K562 (cell line): ENCODE measurements at regions not wholly inside any gene's neighbourhood (a gene's known extent, or its start where the extent isn't known, plus 50 kb on each side); places are given as distances from the start of the nearest gene placed in this dataset.
A peak's percentile ranks its signal among the peaks of the same experiment; 100 is the strongest.
"Not testable (repeated sequence)": the region's sequence is repeated elsewhere in the genome, so short reads cannot be mapped to it uniquely, and the experiment has no call there.

ENCODE experiments used
- ATAC-seq: fragments of 200-7000 bp; cut with Tn5 transposase; 3 replicates; pipeline ENCODE4 v1.9.1; 2020; ENCODE audit warnings: moderate library complexity
- BruUV-seq: library from RNA; stranded (reverse); fragments of 400-500 nt; replicated peaks from 2 replicates; lab custom pipeline; 2021; lab: Mats Ljungman, UMichigan
- CTCF ChIA-PET: fragments of 300-600 bp; formaldehyde crosslinking; extraction: SDS; loops from one replicate; lab custom pipeline; 2021; ENCODE audit warnings: low intra/inter-chr PET ratio; lab: Yijun Ruan, JAX
- POLR2A ChIA-PET: fragments of 300-600, 350-650 bp; sonication (Branson Sonifier 250); formaldehyde crosslinking; extraction: SDS; loops from one replicate; lab custom pipeline; 2021; ENCODE audit warnings: antibody characterized with exemption, inconsistent platforms; lab: Yijun Ruan, JAX
- DNase-seq, 4 experiments: peaks; one replicate each; pipeline versions ENCODE4 v3.0.0 to v3.0.0-alpha.2; 2011 to 2018; ENCODE audit warnings: low spot score in 3 of 4, mixed read lengths in 3 of 4; ENCODE audit errors: extremely low read depth in 1 of 4
- FAIRE-seq: peaks from 2 replicates; lab custom pipeline; 2011; peaks lifted over from hg19 to GRCh38; lab: Jason Lieb, UNC
- H2AFZ ChIP-seq: 2 replicates; pipeline ENCODE4 v1.6.0; 2011; ENCODE audit warnings: low read depth, low read length, control low read depth, inconsistent platforms
- H3K27ac ChIP-seq: fragments of 200-600 bp; 3 replicates; pipeline ENCODE4 v1.8.0; 2011; ENCODE audit warnings: low read depth, mild to moderate bottlenecking, control low read depth, inconsistent platforms, low read length, moderate library complexity, mixed read lengths; ENCODE audit errors: extremely low read depth
- H3K27me3 ChIP-seq, 2 experiments: fragments of 300-600 bp in 1 of 2; 2 replicates in 1 of 2; 3 replicates in 1 of 2; pipeline versions ENCODE4 v1.6.0 to v1.8.0; 2011; ENCODE audit warnings: inconsistent platforms in 2 of 2, low read length in 2 of 2, mild to moderate bottlenecking in 1 of 2, mixed read lengths in 1 of 2, moderate library complexity in 1 of 2; ENCODE audit not compliant: control insufficient read depth in 2 of 2, insufficient read depth in 2 of 2
- H3K36me3 ChIP-seq: fragments of 300-600 bp; 3 replicates; pipeline ENCODE4 v1.8.0; 2011; ENCODE audit warnings: mild to moderate bottlenecking, low read length, inconsistent platforms; ENCODE audit not compliant: control insufficient read depth, insufficient read depth
- H3K4me1 ChIP-seq, 2 experiments: fragments of 200-600 bp in 1 of 2; replicated peaks in 1 of 2; 2 replicates in 1 of 2; 3 replicates in 1 of 2; pipeline versions ENCODE4 v1.5.1 to v1.8.0; 2011; ENCODE audit warnings: inconsistent platforms in 2 of 2, low read length in 2 of 2, mild to moderate bottlenecking in 1 of 2, mixed read lengths in 1 of 2, moderate library complexity in 1 of 2; ENCODE audit not compliant: control insufficient read depth in 2 of 2, insufficient read depth in 2 of 2
- H3K4me2 ChIP-seq: 2 replicates; pipeline ENCODE4 v1.6.1; 2011; ENCODE audit warnings: low read length, control low read depth, inconsistent platforms, mixed read lengths; ENCODE audit not compliant: insufficient read depth
- H3K4me3 ChIP-seq: fragments of 200-600 bp; sonication (generic), shearing (Covaris generic); 2 replicates; pipeline ENCODE4 v1.5.1; 2016; ENCODE audit warnings: control low read depth, inconsistent platforms
- H3K79me2 ChIP-seq: fragments of 200-600 bp; 3 replicates; pipeline ENCODE4 v1.8.0; 2011; ENCODE audit warnings: low read length, inconsistent platforms; ENCODE audit not compliant: control insufficient read depth, insufficient read depth
- H3K9ac ChIP-seq, 2 experiments: 2 replicates each; pipeline versions ENCODE4 v1.6.0 to v1.6.1; 2011; ENCODE audit warnings: low read depth in 2 of 2, low read length in 2 of 2, control low read depth in 1 of 2, inconsistent platforms in 1 of 2, mild to moderate bottlenecking in 1 of 2, mixed read lengths in 1 of 2; ENCODE audit not compliant: insufficient read depth in 1 of 2
- H3K9me1 ChIP-seq: one replicate; pipeline ENCODE4 v1.6.0; 2011; ENCODE audit warnings: inconsistent platforms, mild to moderate bottlenecking, low read length, moderate library complexity; ENCODE audit not compliant: control insufficient read depth, insufficient read depth
- H3K9me3 ChIP-seq: replicated peaks from 2 replicates; pipeline ENCODE4 v1.5.1; 2011; ENCODE audit warnings: low read depth, low read length, inconsistent platforms; ENCODE audit not compliant: control insufficient read depth, insufficient read depth
- H4K20me1 ChIP-seq: replicated peaks from 2 replicates; pipeline ENCODE4 v1.6.1; 2011; ENCODE audit warnings: low read length, inconsistent platforms, mixed read lengths; ENCODE audit not compliant: control insufficient read depth, insufficient read depth
- WGBS: fragments of 100-300 bp; shearing (Covaris generic); methylation state at CpG from one replicate; pipeline ENCODE4 v1.1.6; 2016; ENCODE audit warnings: low coverage, mixed read lengths; ENCODE audit not compliant: insufficient coverage; ENCODE audit errors: missing lambda C conversion rate; 5-methylcytosine and 5-hydroxymethylcytosine counted together
- in situ Hi-C: fragments of 300-500 bp; cut with MboI; formaldehyde crosslinking; loops from 4 replicates; pipeline ENCODE4 v1.15.0; 2018; ENCODE audit warnings: inconsistent platforms, mixed read lengths
- intact Hi-C: fragments of 100-400 bp; cut with micrococcal nuclease; formaldehyde crosslinking; loops from 2 replicates; pipeline ENCODE4 v1.14.2; 2022
- TF ChIP-seq, protein P1 (sequence below): fragments of 200-800 bp; sonication (Bioruptor generic); IDR thresholded peaks from 2 replicates; pipeline ENCODE4 v1.6.1; 2017; ENCODE audit warnings: missing genetic modification characterization, missing compliant biosample characterization

DNA sequence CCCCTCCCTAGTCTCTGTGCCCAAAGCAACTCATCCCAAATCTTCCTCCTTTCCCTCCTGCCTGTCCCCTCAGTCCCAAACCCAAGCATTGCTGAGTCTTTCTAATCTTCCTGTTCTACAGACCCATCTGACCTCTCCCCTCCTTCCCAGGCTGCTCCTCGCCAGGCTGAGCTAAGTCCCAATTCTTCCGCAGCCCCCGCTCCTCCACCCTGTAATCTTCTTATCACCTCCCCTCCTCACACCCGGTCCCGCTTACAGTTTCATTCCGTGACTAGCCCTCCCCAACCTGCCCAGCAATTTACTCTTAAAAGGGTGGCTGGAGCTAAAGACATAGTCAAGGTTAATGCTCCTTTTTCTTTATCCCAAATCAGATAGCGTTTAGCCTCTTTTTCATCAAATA, 86.8 kb upstream of the ALDH3B2 start:
- not testable (repeated sequence) for H3K79me2 ChIP-seq, ATAC-seq, H3K9ac ChIP-seq, H2AFZ ChIP-seq
- peaks cover 2 to 12% of the 10 kb centered on the region in 2 experiments; a peak in 3 of 5 replicates for H3K27me3 ChIP-seq
- DNase-seq, result peak in 1 of 4 experiments; percentile 27
- TF ChIP-seq, protein P1, sequence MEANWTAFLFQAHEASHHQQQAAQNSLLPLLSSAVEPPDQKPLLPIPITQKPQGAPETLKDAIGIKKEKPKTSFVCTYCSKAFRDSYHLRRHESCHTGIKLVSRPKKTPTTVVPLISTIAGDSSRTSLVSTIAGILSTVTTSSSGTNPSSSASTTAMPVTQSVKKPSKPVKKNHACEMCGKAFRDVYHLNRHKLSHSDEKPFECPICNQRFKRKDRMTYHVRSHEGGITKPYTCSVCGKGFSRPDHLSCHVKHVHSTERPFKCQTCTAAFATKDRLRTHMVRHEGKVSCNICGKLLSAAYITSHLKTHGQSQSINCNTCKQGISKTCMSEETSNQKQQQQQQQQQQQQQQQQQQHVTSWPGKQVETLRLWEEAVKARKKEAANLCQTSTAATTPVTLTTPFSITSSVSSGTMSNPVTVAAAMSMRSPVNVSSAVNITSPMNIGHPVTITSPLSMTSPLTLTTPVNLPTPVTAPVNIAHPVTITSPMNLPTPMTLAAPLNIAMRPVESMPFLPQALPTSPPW (CRISPR knock-in tag), result peak; percentile 46; the same call in 1 of the 2 replicates
- TF ChIP-seq, all 486 proteins: peak for 1; not testable (repeated sequence) for 485
- H3K4me2 ChIP-seq, CTCF ChIA-PET, H3K36me3 ChIP-seq, BruUV-seq, H3K4me3 ChIP-seq, H3K9me3 ChIP-seq, H3K4me1 ChIP-seq, H3K9me1 ChIP-seq, POLR2A ChIA-PET, intact Hi-C loops, in situ Hi-C loops, H4K20me1 ChIP-seq, FAIRE-seq, H3K27ac ChIP-seq: not testable (repeated sequence)
- WGBS, result 2% methylated on average over 7 of the region's 7 CpGs

DNA sequence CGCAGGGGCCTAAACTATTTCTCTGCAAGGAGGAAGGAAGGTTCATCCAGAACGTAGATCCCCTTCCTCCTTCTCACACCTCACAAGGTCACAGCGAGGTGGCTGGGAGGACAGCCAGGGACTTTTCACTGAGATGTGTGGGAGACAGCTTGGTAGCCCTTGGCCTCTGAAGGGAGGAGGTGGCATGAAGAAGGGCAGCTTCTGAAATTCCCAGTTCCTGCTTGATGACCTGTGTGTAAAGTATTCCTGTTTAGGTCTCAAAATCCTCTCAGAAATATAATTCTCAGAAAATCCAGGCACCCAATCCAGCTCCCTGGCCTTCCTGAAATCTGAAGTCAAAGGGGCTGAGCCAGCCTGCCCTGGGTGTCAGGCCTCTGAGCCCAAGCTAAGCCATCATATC, 84.9 kb upstream of the ALDH3B2 start:
- BruUV-seq, H3K4me2 ChIP-seq, H4K20me1 ChIP-seq, H3K27ac ChIP-seq, in situ Hi-C loops, H3K27me3 ChIP-seq, H3K36me3 ChIP-seq, H3K9ac ChIP-seq, H3K4me3 ChIP-seq, H3K4me1 ChIP-seq, POLR2A ChIA-PET, ATAC-seq, intact Hi-C loops, H2AFZ ChIP-seq, H3K79me2 ChIP-seq, CTCF ChIA-PET, H3K9me3 ChIP-seq, H3K9me1 ChIP-seq, DNase-seq, FAIRE-seq: not testable (repeated sequence)
- 35% methylated on average over 2 of the region's 3 CpGs for WGBS

- H2AFZ ChIP-seq, H3K4me2 ChIP-seq, H3K4me3 ChIP-seq, in situ Hi-C loops, H3K9ac ChIP-seq, H4K20me1 ChIP-seq, H3K36me3 ChIP-seq, POLR2A ChIA-PET, H3K27ac ChIP-seq, intact Hi-C loops, H3K79me2 ChIP-seq, BruUV-seq, H3K4me1 ChIP-seq, H3K9me3 ChIP-seq, DNase-seq, ATAC-seq, CTCF ChIA-PET, FAIRE-seq, H3K9me1 ChIP-seq, H3K27me3 ChIP-seq: not testable (repeated sequence)
- WGBS, result 10% methylated on average over 6 of the region's 6 CpGs
These were observed 84.0 kb upstream of the ALDH3B2 start for GRCh38 chr11:67758467-67758866.
